ENCODE measurements at regions not wholly inside any gene's neighbourhood (a gene's known extent, or its start where the extent isn't known, plus 50 kb on each side); places are given as distances from the start of the nearest gene placed in this dataset.
"Not testable (repeated sequence)": the region's sequence is repeated elsewhere in the genome, so short reads cannot be mapped to it uniquely, and the experiment has no call there.

DNA sequence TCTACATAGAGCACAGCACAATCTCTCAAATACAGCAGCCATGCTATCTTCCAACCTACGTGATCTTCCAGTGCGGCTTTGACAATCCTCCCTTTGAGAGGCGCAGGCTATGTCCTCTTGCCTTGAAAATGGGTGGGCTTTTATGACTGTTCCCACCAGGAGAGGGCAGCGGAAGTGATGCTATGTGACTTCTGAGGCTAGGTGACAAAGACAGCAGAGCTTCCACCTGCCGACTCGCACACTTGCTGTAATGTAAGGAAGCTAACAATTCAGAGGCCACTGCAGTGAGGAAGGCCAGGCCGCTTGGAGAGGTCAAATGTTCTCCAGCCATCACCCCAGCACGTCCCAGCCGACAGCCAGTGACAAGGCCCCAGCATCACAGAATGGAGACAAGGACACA, 65.8 kb downstream of the MRPL57 start:
- no peaks in the 10 kb centered on the region for H3K27me3 Mint-ChIP-seq (ENCODE audit: insufficient read depth)
- H3K4me1 Mint-ChIP-seq = peaks cover 13% of the 10 kb centered on the region
- H3K4me1 ChIP-seq (ENCODE audit: control insufficient read depth, insufficient read depth, low read length) = peaks cover 6% of the 10 kb centered on the region
- TF ChIP-seq, protein P1, sequence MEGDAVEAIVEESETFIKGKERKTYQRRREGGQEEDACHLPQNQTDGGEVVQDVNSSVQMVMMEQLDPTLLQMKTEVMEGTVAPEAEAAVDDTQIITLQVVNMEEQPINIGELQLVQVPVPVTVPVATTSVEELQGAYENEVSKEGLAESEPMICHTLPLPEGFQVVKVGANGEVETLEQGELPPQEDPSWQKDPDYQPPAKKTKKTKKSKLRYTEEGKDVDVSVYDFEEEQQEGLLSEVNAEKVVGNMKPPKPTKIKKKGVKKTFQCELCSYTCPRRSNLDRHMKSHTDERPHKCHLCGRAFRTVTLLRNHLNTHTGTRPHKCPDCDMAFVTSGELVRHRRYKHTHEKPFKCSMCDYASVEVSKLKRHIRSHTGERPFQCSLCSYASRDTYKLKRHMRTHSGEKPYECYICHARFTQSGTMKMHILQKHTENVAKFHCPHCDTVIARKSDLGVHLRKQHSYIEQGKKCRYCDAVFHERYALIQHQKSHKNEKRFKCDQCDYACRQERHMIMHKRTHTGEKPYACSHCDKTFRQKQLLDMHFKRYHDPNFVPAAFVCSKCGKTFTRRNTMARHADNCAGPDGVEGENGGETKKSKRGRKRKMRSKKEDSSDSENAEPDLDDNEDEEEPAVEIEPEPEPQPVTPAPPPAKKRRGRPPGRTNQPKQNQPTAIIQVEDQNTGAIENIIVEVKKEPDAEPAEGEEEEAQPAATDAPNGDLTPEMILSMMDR (conservative IDR thresholded peaks at IDR 0.05) = peak; percentile 71
- H3K36me3 ChIP-seq (ENCODE audit: control insufficient read depth, insufficient read depth, low read length) = no peaks in the 10 kb centered on the region
- no peak overlapping the region for H3K27ac ChIP-seq (ENCODE audit: low read depth, low read length)
- WGBS, 2 experiments (ENCODE audit: insufficient coverage in 1 of 2, insufficient read length in 1 of 2) = 67 to 69% methylated on average over 6 to 9 of the region's 9 CpGs
- DNase-seq = peak; percentile 88
- H3K9me3 Mint-ChIP-seq = peaks cover 6% of the 10 kb centered on the region
- no peak overlapping the region for H3K27ac Mint-ChIP-seq
- no peak overlapping the region for H3K4me3 Mint-ChIP-seq
- H3K4me3 ChIP-seq (ENCODE audit: low read length) = no peak overlapping the region
- H3K36me3 Mint-ChIP-seq (ENCODE audit: low read depth) = no peaks in the 10 kb centered on the region
- H3K9me3 ChIP-seq (ENCODE audit: control insufficient read depth, low read length) = no peaks in the 10 kb centered on the region
- no peak overlapping the region for H3K9ac ChIP-seq (ENCODE audit: extremely low read depth, low read length, poor library complexity, severe bottlenecking)
- no peaks in the 10 kb centered on the region for H3K27me3 ChIP-seq (ENCODE audit: control insufficient read depth, insufficient read depth, low read length, poor library complexity, severe bottlenecking)

DNA sequence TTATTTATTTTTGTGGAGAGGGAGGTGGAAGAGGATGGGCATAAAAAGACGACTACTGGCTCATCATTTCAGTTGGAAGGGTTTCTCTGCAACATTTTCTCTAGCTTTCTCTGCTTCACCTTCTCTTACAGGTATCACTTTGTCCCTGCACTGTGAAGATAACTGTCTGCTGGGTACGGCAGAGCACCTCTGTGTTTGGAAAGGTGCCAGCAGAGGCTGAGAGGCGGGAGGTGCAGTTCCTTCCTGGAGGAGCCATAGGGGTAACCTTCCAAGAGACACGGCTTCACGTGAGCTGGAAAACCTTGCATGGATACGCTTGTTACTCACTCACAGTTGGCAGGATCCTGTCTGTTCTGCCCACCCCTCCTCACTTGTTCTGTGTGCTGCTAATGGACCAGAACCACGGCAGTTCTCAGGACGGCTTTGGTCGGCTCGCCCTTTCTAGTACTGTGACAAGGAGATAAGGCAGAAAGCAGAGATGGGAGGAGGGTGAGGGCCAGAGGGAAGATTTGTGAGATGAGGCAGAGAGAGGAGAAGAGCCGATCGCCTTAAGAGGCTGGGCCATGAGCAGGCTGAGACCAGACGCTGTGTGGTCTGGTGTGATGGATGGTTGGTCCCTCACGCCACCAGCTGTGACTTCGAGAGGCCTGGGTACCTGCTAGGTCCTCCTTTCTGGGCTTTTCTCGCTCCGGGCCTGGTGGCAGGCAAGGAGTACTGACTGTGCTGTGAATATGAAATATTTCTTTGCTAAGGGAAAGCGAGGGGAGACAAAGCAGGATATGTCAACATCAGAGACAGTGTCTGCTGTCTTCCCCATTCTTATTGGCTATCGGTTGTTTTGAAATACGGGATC, 66.8 kb downstream of the MRPL57 start:
- Histone ChIP-seq H3K4me3 (ENCODE audit: low read length) (no peak overlapping the region), H3K4me1 (ENCODE audit: control insufficient read depth, insufficient read depth, low read length) (peaks cover 6% of the 10 kb centered on the region), H3K27me3 (ENCODE audit: control insufficient read depth, insufficient read depth, low read length, poor library complexity, severe bottlenecking) (no peaks in the 10 kb centered on the region), H3K27ac (ENCODE audit: low read depth, low read length) (no peak overlapping the region), H3K9ac (ENCODE audit: extremely low read depth, low read length, poor library complexity, severe bottlenecking) (no peak overlapping the region), H3K36me3 (ENCODE audit: control insufficient read depth, insufficient read depth, low read length) (no peaks in the 10 kb centered on the region), H3K9me3 (ENCODE audit: control insufficient read depth, low read length) (no peaks in the 10 kb centered on the region)
- no peaks in the 10 kb centered on the region for H3K27me3 Mint-ChIP-seq (ENCODE audit: insufficient read depth)
- peaks cover 13% of the 10 kb centered on the region for H3K4me1 Mint-ChIP-seq
- H3K36me3 Mint-ChIP-seq (ENCODE audit: low read depth) = no peaks in the 10 kb centered on the region
- H3K9me3 Mint-ChIP-seq = peaks cover 3% of the 10 kb centered on the region
- TF ChIP-seq, protein P1 (conservative IDR thresholded peaks at IDR 0.05) = peak; percentile 20
- DNase-seq = no peak
- H3K27ac Mint-ChIP-seq = no peak overlapping the region
- 94 to 95% methylated on average over 16 to 20 of the region's 20 CpGs for WGBS, 2 experiments (ENCODE audit: insufficient coverage in 1 of 2, insufficient read length in 1 of 2)
- no peak overlapping the region for H3K4me3 Mint-ChIP-seq

DNA sequence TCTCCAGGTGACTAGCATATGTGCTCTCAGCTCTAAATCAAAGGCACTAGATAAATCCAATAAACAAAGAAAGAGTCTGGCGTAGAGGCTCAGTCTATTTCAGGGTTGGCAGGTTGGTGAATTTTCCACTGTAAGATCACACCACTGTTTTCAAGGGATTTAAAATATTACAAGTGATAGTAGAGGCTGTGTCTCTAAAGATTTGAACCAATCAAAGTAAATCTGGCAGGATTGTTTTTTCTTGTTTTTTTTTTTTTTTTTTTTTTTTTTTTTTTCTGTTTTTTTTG, 67.4 kb downstream of the MRPL57 start:
- H3K9ac ChIP-seq (ENCODE audit: extremely low read depth, low read length, poor library complexity, severe bottlenecking); H3K36me3 ChIP-seq (ENCODE audit: control insufficient read depth, insufficient read depth, low read length); DNase-seq; H3K4me3 Mint-ChIP-seq; H3K4me1 ChIP-seq (ENCODE audit: control insufficient read depth, insufficient read depth, low read length); H3K27ac Mint-ChIP-seq; H3K36me3 Mint-ChIP-seq (ENCODE audit: low read depth); H3K9me3 Mint-ChIP-seq; H3K4me3 ChIP-seq (ENCODE audit: low read length); H3K27ac ChIP-seq (ENCODE audit: low read depth, low read length); H3K27me3 Mint-ChIP-seq (ENCODE audit: insufficient read depth); H3K9me3 ChIP-seq (ENCODE audit: control insufficient read depth, low read length); H3K27me3 ChIP-seq (ENCODE audit: control insufficient read depth, insufficient read depth, low read length, poor library complexity, severe bottlenecking): not testable (repeated sequence)
- H3K4me1 Mint-ChIP-seq = peaks cover 13% of the 10 kb centered on the region
- 82% methylated on average over 1 of the region's 1 CpG; no CpG with 5 or more reads in 1 of the 2 experiments for WGBS, 2 experiments (ENCODE audit: insufficient coverage in 1 of 2, insufficient read length in 1 of 2)

Data from endodermal cell (in vitro differentiated cells).